ENCODE measurements at regions not wholly inside any gene's neighbourhood (a gene's known extent, or its start where the extent isn't known, plus 50 kb on each side); places are given as distances from the start of the nearest gene placed in this dataset.

GRCh38 chr22:47379037-47379436 lies 616.6 kb downstream of the TBC1D22A start:
- Histone ChIP-seq H3K36me3 (no peaks in the 10 kb centered on the region), H3K4me1 (ENCODE audit: control insufficient read depth in 1 of 2, low read depth in 2 of 2) (no peaks in the 10 kb centered on the region), H3K27ac (no peak overlapping the region), H3K9me3 (no peaks in the 10 kb centered on the region), H3K27me3 (replicated peaks; ENCODE audit: insufficient read depth) (no peaks in the 10 kb centered on the region), H3K4me3 (no peak overlapping the region)
- no peak for DNase-seq (ENCODE audit: low spot score)
- ATAC-seq (ENCODE audit: insufficient number of reproducible peaks, low FRiP score, low read depth) = no peak
- no peak for TF ChIP-seq CTCF (IDR thresholded peaks at IDR 0.05)

GRCh38 chr22:47377926-47378560 lies 615.6 kb downstream of the TBC1D22A start:
- no peak for DNase-seq (ENCODE audit: low spot score)
- no peak for TF ChIP-seq CTCF (IDR thresholded peaks at IDR 0.05)
- no peaks in the 10 kb centered on the region for H3K36me3 ChIP-seq
- no peak for ATAC-seq (ENCODE audit: insufficient number of reproducible peaks, low FRiP score, low read depth)
- no peaks in the 10 kb centered on the region for H3K27me3 ChIP-seq (replicated peaks; ENCODE audit: insufficient read depth)
- no peak overlapping the region for H3K27ac ChIP-seq
- no peaks in the 10 kb centered on the region for H3K4me1 ChIP-seq (ENCODE audit: control insufficient read depth in 1 of 2, low read depth in 2 of 2)
- H3K4me3 ChIP-seq = no peak overlapping the region
- H3K9me3 ChIP-seq = no peaks in the 10 kb centered on the region

- Histone ChIP-seq H3K27me3 (replicated peaks; ENCODE audit: insufficient read depth) (no peaks in the 10 kb centered on the region), H3K4me3 (no peak overlapping the region), H3K9me3 (no peaks in the 10 kb centered on the region), H3K36me3 (no peaks in the 10 kb centered on the region), H3K27ac (no peak overlapping the region), H3K4me1 (ENCODE audit: control insufficient read depth in 1 of 2, low read depth in 2 of 2) (no peaks in the 10 kb centered on the region)
- TF ChIP-seq CTCF (IDR thresholded peaks at IDR 0.05) = no peak
- ATAC-seq (ENCODE audit: insufficient number of reproducible peaks, low FRiP score, low read depth) (no peak), DNase-seq (ENCODE audit: low spot score) (no peak)
Observed at GRCh38 chr22:47376901-47377505, 614.6 kb downstream of the TBC1D22A start.

- H3K9me3 ChIP-seq = no peaks in the 10 kb centered on the region
- H3K36me3 ChIP-seq = no peaks in the 10 kb centered on the region
- no peaks in the 10 kb centered on the region for H3K27me3 ChIP-seq (replicated peaks; ENCODE audit: insufficient read depth)
- no peak for ATAC-seq (ENCODE audit: insufficient number of reproducible peaks, low FRiP score, low read depth)
- no peaks in the 10 kb centered on the region for H3K4me1 ChIP-seq (ENCODE audit: control insufficient read depth in 1 of 2, low read depth in 2 of 2)
- no peak overlapping the region for H3K4me3 ChIP-seq
- no peak for DNase-seq (ENCODE audit: low spot score)
- no peak for TF ChIP-seq CTCF (IDR thresholded peaks at IDR 0.05)
- H3K27ac ChIP-seq = no peak overlapping the region
Observed at GRCh38 chr22:47376322-47376700, 613.9 kb downstream of the TBC1D22A start.

GRCh38 chr22:47375621-47376321 lies 613.3 kb downstream of the TBC1D22A start:
- H3K27me3 ChIP-seq (replicated peaks; ENCODE audit: insufficient read depth) = no peaks in the 10 kb centered on the region
- no peak for ATAC-seq (ENCODE audit: insufficient number of reproducible peaks, low FRiP score, low read depth)
- TF ChIP-seq CTCF (IDR thresholded peaks at IDR 0.05) = no peak
- H3K36me3 ChIP-seq = no peaks in the 10 kb centered on the region
- H3K4me1 ChIP-seq (ENCODE audit: control insufficient read depth in 1 of 2, low read depth in 2 of 2) = no peaks in the 10 kb centered on the region
- no peak overlapping the region for H3K4me3 ChIP-seq
- H3K9me3 ChIP-seq = no peaks in the 10 kb centered on the region
- no peak overlapping the region for H3K27ac ChIP-seq
- no peak for DNase-seq (ENCODE audit: low spot score)
